Neural progenitor cell (in vitro differentiated cells): ENCODE measurements at regions not wholly inside any gene's neighbourhood (a gene's known extent, or its start where the extent isn't known, plus 50 kb on each side); places are given as distances from the start of the nearest gene placed in this dataset.

Experiments
- DNase-seq: peaks from one replicate; pipeline ENCODE4 v3.0.0-alpha.2; 2016; ENCODE audit warnings: low spot score
- H2AFZ ChIP-seq: fragments of 200-600 bp; sonication (generic); replicated peaks from 2 replicates; pipeline ENCODE4 v1.6.1; 2016; ENCODE audit warnings: antibody characterized with exemption
- H3F3A ChIP-seq: fragments of 200-600 bp; sonication (generic); 2 replicates; pipeline ENCODE4 v1.6.1; 2016; ENCODE audit warnings: antibody characterized with exemption, low read depth
- H3K27ac ChIP-seq: fragments of 200-600 bp; sonication (generic); 2 replicates; pipeline ENCODE4 v1.5.1; 2016; ENCODE audit warnings: mild to moderate bottlenecking
- H3K27me3 ChIP-seq: fragments of 200-600 bp; sonication (generic); 2 replicates; pipeline ENCODE4 v1.6.1; 2016; ENCODE audit warnings: mild to moderate bottlenecking, moderate library complexity
- H3K36me3 ChIP-seq: fragments of 200-600 bp; sonication (generic); 2 replicates; pipeline ENCODE4 v1.5.1; 2016
- H3K4me1 ChIP-seq: fragments of 200-600 bp; sonication (generic); 2 replicates; pipeline ENCODE4 v1.6.1; 2016; ENCODE audit warnings: mixed run types
- H3K4me2 ChIP-seq: fragments of 200-600 bp; sonication (generic); 2 replicates; pipeline ENCODE4 v1.6.1; 2016
- H3K4me3 ChIP-seq: fragments of 200-600 bp; sonication (generic); 2 replicates; pipeline ENCODE4 v1.5.1; 2016
- H3K79me2 ChIP-seq: fragments of 200-600 bp; sonication (generic); 2 replicates; pipeline ENCODE4 v1.6.1; 2016; ENCODE audit warnings: low read depth
- H3K9ac ChIP-seq: fragments of 200-600 bp; sonication (generic); 2 replicates; pipeline ENCODE4 v1.6.1; 2016
- H3K9me3 ChIP-seq: fragments of 200-600 bp; sonication (generic); 2 replicates; pipeline ENCODE4 v1.5.1; 2016; ENCODE audit warnings: low read depth
- H4K20me1 ChIP-seq: fragments of 200-600 bp; sonication (generic); 2 replicates; pipeline ENCODE4 v1.6.1; 2016; ENCODE audit warnings: low read depth
- H3K27ac Mint-ChIP-seq: 3 replicates; pipeline ENCODE4 v1.8.0; 2021; ENCODE audit warnings: mixed read lengths
- H3K27me3 Mint-ChIP-seq: 2 replicates; pipeline ENCODE4 v1.8.0; 2022; ENCODE audit warnings: low read depth, mild to moderate bottlenecking, inconsistent platforms, moderate library complexity, mixed read lengths; ENCODE audit not compliant: insufficient read depth
- H3K36me3 Mint-ChIP-seq: 3 replicates; pipeline ENCODE4 v1.8.0; 2021; ENCODE audit warnings: mixed read lengths
- H3K4me1 Mint-ChIP-seq: 3 replicates; pipeline ENCODE4 v1.8.0; 2021; ENCODE audit warnings: mixed read lengths
- H3K4me3 Mint-ChIP-seq: 3 replicates; pipeline ENCODE4 v1.8.0; 2021; ENCODE audit warnings: mild to moderate bottlenecking, moderate library complexity, mixed read lengths
- H3K9me3 Mint-ChIP-seq: 3 replicates; pipeline ENCODE4 v1.8.0; 2020; ENCODE audit warnings: mixed read lengths
- CTCF ChIP-seq: fragments of 200-600 bp; sonication (generic); IDR thresholded peaks from 2 replicates; pipeline ENCODE4 v1.5.1; 2017; ENCODE audit warnings: antibody characterized with exemption, mild to moderate bottlenecking
- EZH2 ChIP-seq: fragments of 200-600 bp; sonication (generic); IDR thresholded peaks from 2 replicates; pipeline ENCODE4 v1.6.1; 2017; ENCODE audit warnings: antibody characterized with exemption, mild to moderate bottlenecking, moderate library complexity
- EZH2phosphoT487 ChIP-seq: fragments of 200-600 bp; sonication (generic); IDR thresholded peaks from 2 replicates; pipeline ENCODE4 v1.6.1; 2017; ENCODE audit warnings: antibody characterized with exemption

GRCh38 chr6:128803911-128804310 lies 79.0 kb upstream of the LAMA2 start:
- Mint-ChIP-seq H3K4me1 (no peaks in the 10 kb centered on the region), H3K27ac (no peak overlapping the region), H3K27me3 (no peaks in the 10 kb centered on the region), H3K4me3 (no peak overlapping the region), H3K36me3 (no peaks in the 10 kb centered on the region), H3K9me3 (no peaks in the 10 kb centered on the region)
- Histone ChIP-seq H3K4me2 (no peak overlapping the region), H3K9me3 (no peaks in the 10 kb centered on the region), H3K36me3 (no peaks in the 10 kb centered on the region), H3K9ac (no peak overlapping the region), H3K4me3 (no peak overlapping the region), H3K79me2 (no peaks in the 10 kb centered on the region), H3K27me3 (no peaks in the 10 kb centered on the region), H4K20me1 (no peaks in the 10 kb centered on the region), H3K4me1 (no peaks in the 10 kb centered on the region), H3F3A (no peaks in the 10 kb centered on the region), H3K27ac (no peak overlapping the region), H2AFZ (no peak overlapping the region)
- DNase-seq, result no peak
- TF ChIP-seq EZH2, result no peak
- TF ChIP-seq CTCF, result no peak
- no peak for TF ChIP-seq EZH2phosphoT487

GRCh38 chr6:128801621-128802020 lies 81.3 kb upstream of the LAMA2 start:
- Mint-ChIP-seq H3K9me3 (no peaks in the 10 kb centered on the region), H3K27me3 (no peaks in the 10 kb centered on the region), H3K27ac (no peak overlapping the region), H3K4me1 (no peaks in the 10 kb centered on the region), H3K36me3 (no peaks in the 10 kb centered on the region), H3K4me3 (no peak overlapping the region)
- no peaks in the 10 kb centered on the region for H4K20me1 ChIP-seq
- no peaks in the 10 kb centered on the region for H3F3A ChIP-seq
- H3K9me3 ChIP-seq, result no peaks in the 10 kb centered on the region
- no peaks in the 10 kb centered on the region for H3K4me1 ChIP-seq
- H3K9ac ChIP-seq, result no peak overlapping the region
- H3K36me3 ChIP-seq, result no peaks in the 10 kb centered on the region
- H2AFZ ChIP-seq, result no peak overlapping the region
- H3K27me3 ChIP-seq, result no peaks in the 10 kb centered on the region
- no peak overlapping the region for H3K4me2 ChIP-seq
- H3K79me2 ChIP-seq, result no peaks in the 10 kb centered on the region
- no peak for DNase-seq
- no peak overlapping the region for H3K4me3 ChIP-seq
- no peak overlapping the region for H3K27ac ChIP-seq
- TF ChIP-seq CTCF (no peak), EZH2 (no peak), EZH2phosphoT487 (no peak)

GRCh38 chr6:128784266-128784665 lies 98.7 kb upstream of the LAMA2 start:
- TF ChIP-seq CTCF, result no peak
- TF ChIP-seq EZH2, result no peak
- TF ChIP-seq EZH2phosphoT487, result no peak
- no peak overlapping the region for H3K4me2 ChIP-seq
- Mint-ChIP-seq H3K27me3 (no peaks in the 10 kb centered on the region), H3K9me3 (peaks cover 4% of the 10 kb centered on the region), H3K27ac (no peak overlapping the region), H3K4me1 (no peaks in the 10 kb centered on the region), H3K4me3 (no peak overlapping the region), H3K36me3 (no peaks in the 10 kb centered on the region)
- H3K9me3 ChIP-seq, result no peaks in the 10 kb centered on the region
- no peaks in the 10 kb centered on the region for H3K4me1 ChIP-seq
- H3F3A ChIP-seq, result no peaks in the 10 kb centered on the region
- H2AFZ ChIP-seq, result no peak overlapping the region
- no peak for DNase-seq
- no peaks in the 10 kb centered on the region for H3K27me3 ChIP-seq
- no peak overlapping the region for H3K27ac ChIP-seq
- no peak overlapping the region for H3K9ac ChIP-seq
- H3K36me3 ChIP-seq, result no peaks in the 10 kb centered on the region
- H3K4me3 ChIP-seq, result no peak overlapping the region
- H4K20me1 ChIP-seq, result no peaks in the 10 kb centered on the region
- no peaks in the 10 kb centered on the region for H3K79me2 ChIP-seq

GRCh38 chr6:128768187-128768586 lies 114.8 kb upstream of the LAMA2 start:
- Mint-ChIP-seq H3K4me3 (no peak overlapping the region), H3K36me3 (no peaks in the 10 kb centered on the region), H3K4me1 (no peaks in the 10 kb centered on the region), H3K27ac (no peak overlapping the region), H3K9me3 (peaks cover 5% of the 10 kb centered on the region), H3K27me3 (peaks cover 2% of the 10 kb centered on the region)
- Histone ChIP-seq H2AFZ (no peak overlapping the region), H3K27ac (no peak overlapping the region), H3K9me3 (peaks cover 8% of the 10 kb centered on the region), H3K79me2 (no peaks in the 10 kb centered on the region), H4K20me1 (no peaks in the 10 kb centered on the region), H3K4me1 (no peaks in the 10 kb centered on the region), H3K9ac (no peak overlapping the region), H3K36me3 (no peaks in the 10 kb centered on the region), H3K27me3 (no peaks in the 10 kb centered on the region), H3K4me3 (no peak overlapping the region), H3F3A (no peaks in the 10 kb centered on the region), H3K4me2 (no peak overlapping the region)
- TF ChIP-seq EZH2, result no peak
- TF ChIP-seq CTCF, result no peak
- TF ChIP-seq EZH2phosphoT487, result no peak
- DNase-seq, result no peak
